Fibroblast of peridontal ligament (primary cell): ENCODE measurements at regions not wholly inside any gene's neighbourhood (a gene's known extent, or its start where the extent isn't known, plus 50 kb on each side); places are given as distances from the start of the nearest gene placed in this dataset.

ENCODE experiments used
- DNase-seq: peaks from one replicate; pipeline ENCODE4 v3.0.0-alpha.2; 2010; ENCODE audit errors: extremely low read depth

DNA sequence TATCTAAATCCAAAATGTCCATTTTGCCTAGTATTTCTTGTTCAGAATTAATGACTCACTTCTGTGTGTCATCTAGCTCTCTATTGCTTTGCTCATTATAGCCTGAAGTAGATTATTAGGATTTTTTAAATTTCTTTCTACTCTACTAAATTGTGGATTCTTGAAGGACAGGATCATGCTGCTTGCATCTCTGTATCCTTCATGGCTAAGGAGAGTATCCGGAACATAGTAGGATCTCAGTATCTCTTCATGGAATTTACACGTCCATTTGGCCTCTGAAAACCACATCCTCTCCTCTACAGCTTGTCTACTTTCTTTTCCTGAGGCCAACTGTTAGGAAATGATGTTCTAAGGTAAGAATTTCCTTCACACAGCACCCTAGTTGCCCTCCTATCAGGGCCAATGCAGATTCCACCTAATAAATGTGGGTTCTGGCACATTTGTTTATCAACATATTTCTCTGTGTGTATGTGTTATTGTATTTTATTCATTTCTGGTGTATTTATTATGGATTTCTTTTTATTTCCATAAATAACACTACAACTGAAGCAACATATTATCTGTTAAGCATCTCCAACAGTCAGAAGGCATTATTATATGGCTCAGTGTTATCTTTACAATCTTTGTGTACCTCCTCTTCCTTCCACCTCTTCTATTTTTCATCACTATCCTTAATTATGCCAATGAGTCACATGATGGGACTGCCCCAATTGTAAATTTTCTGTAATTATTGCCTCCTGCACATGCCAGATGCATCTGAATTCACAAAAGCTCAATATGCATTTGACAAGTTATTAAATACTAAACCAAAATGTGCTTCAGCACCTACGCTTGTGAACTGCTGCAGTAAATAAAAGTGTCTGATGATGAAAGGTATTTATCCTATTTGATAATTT is 557.8 kb upstream of the TLE4 start:
- no peak for DNase-seq

- no peak for DNase-seq
These were observed 556.7 kb upstream of the TLE4 start for GRCh38 chr9:79014929-79015699.

DNA sequence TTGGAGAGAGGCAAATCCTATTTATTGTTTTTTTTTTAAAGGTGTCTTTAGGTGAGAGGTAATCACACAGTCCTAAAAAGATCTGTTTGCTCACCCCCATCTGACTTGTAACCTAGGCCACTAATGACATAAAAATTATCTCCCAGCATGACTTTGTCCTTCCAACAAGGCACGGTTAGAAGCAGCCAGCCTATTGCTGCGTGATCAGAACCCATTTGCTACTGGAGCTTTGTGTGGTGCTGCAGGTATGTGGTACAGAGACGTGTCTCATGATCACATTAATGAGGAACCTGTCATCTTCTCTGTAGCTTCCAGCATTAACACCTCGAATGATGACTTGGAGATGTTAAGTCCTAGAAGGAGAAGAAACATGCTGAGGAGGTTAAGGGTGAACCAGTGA is 555.8 kb upstream of the TLE4 start:
- DNase-seq: no peak

- no peak for DNase-seq
These were observed 551.5 kb upstream of the TLE4 start for GRCh38 chr9:79020276-79020675.

DNA sequence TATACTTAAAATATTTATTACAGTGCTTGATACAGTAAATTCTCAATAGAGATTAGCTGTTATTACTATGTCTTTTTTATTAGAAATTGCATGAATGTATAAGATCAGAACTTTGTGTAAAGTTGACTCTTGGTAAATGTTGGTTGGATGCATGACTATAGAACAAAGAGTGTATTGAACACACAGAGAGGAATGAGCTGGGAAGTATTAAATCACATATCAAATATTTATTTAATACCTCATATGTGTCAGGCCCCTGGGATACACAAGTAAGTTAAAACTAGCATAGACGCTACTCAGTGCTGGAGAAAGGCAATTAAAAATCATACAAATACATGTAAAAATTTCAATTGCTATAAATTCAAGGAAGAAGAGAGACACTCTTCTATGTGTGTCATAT is 550.7 kb upstream of the TLE4 start:
- no peak for DNase-seq

DNA sequence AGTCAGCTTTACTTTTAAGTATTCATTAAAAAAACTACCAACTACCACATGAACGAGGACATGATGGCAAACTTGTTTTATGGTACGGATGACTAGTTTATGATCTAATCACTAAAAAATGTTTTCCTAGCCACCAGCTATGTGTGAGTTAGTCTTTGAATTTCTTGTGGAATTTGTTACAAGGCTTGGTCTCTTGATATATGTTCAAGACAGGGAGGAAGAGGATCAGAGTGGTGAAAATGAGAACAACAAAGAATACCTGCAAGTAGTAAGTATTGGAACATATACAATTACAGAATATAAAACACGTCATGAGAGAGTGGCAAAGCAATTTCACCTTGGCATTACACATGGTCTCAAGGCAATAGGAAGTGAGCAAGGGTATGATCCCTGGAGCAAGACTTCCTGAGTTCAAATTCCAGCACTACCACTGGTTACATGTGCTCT is 548.6 kb upstream of the TLE4 start:
- DNase-seq: peak; percentile 91

GRCh38 chr9:79026316-79026715 is 545.4 kb upstream of the TLE4 start:
- no peak for DNase-seq

DNA sequence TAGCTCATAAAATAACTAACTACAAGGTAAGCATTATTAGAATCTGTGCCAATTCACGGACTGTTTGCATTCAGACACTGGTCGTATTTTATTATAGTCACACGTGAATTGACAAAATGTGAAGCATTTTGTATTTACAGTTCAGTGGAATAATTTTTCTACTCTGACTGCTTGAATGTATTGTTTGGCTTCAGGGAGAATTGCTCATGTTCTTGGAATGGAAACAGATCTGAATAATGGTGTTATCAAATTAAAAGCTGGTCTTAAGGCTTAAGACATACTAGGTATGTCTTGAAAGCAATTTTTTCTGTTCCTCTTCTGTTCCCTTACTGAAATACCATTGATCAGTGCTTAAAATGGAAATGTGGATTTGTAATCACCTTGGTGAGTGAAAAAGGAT is 543.7 kb upstream of the TLE4 start:
- peak; percentile 54 for DNase-seq

DNA sequence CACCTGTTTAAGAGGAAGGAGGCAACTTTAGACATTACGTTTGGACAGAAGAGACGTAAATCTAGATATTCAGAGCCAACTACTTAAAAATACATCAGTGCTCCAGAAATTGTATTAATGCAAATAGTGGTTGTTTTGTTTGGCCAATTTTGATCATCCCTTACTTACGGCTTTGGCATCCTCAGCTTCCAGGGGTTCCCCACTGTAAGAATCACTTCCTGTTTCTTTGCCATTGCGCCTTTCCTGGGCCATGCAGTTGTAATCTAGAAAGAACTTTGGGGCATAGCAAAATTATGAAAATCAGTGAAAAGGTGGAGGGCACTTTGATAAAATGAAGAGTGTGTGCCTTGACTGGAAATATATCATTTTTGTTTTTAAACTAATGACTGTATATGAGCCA is 537.2 kb upstream of the TLE4 start:
- DNase-seq: no peak

DNA sequence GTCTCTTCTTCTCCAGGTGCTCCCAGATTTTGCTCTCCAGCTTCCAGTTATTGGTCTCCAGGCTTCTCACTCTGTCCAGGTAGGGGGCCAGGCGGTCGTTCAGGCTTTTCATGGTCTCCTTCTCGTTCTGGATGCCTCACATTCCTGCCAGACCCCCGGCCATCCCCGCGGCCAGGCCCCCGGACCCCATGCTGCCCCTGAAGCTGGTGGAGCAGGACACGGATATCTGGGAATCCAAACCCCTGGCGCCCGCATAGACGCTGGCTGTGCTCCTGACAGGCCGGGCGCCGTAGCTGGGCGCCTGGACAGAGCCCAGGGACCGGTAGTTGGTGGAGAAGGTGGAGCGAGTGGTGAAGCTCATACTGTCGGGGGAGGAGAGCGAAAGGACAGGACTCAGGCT is 534.4 kb upstream of the TLE4 start:
- DNase-seq: no peak

DNA sequence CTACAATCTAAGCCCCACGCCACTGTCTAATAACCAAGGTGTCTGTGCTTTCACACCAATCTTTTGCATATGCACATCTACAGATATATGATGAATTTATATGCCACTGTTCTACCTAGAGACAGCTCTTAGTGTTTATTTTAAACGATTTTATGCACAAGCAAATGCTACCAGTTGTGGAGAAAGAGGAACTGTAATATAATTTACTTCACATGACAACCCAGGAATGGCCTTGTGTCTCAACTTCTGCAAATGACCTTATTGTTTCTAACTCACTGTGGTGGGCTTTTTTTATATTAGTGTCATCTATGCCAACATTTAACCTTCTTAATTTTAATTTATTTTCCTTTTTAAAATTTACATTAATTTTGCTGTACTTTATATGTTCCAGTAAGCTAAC is 531.1 kb upstream of the TLE4 start:
- no peak for DNase-seq

- DNase-seq: no peak
These were observed 530.5 kb upstream of the TLE4 start for GRCh38 chr9:79041266-79041665.

DNA sequence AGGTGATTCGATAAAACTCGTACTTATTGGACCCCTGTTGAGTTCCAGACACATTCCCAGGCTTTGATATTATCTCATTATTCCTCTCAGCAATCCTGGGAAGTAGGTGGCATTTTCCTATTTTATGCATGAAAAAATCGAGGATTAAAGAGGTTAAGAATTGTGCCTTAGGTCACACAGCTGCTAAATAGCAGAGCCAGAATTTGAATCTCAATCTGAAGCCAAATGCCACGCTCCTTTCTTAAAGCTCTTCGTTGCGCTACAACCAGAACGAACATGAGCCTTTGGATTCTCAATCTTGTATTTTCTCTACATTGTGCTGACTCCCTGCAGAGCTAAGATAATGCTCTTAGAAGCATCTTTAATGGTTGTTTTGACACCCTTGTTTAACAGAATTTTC is 527.8 kb upstream of the TLE4 start:
- no peak for DNase-seq

DNA sequence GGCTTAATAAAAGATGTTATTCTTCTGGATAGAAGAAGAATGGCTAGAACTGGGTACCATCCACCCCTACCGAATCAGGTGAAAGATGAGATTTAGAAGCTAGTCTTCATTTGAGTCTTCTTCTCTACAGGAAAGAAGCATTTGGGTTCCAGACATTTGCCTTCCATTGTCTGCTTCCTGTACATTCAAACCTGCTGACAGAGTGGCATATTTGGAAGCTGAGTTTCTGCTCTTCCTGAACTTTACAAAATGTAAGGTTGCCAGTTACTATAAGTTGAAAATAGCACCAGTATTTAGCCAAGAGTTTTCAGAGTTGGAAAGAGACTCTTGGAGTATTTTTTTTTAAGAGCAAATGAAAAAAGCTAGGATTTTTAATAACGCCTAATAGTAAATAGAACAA is 525.4 kb upstream of the TLE4 start:
- no peak for DNase-seq

DNA sequence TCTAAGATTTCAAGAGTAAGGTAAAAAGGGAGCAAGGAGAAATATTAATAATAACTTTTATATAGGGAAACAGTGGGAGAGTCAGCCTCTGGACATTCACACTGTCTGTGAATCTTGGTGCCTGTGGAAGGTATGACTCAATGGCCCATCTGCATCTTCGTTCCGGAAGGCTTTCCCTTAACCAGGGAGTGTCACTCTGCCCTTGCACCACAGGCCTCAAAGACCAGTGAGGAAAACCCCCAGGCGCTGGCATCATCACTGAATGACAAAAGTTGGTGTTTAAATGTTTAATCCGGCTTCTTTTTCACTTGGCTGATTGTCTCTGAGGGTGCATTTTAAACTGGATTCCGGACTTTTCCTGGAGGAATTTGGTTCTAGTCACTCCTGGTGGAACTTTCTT is 522.4 kb upstream of the TLE4 start:
- DNase-seq: no peak

DNA sequence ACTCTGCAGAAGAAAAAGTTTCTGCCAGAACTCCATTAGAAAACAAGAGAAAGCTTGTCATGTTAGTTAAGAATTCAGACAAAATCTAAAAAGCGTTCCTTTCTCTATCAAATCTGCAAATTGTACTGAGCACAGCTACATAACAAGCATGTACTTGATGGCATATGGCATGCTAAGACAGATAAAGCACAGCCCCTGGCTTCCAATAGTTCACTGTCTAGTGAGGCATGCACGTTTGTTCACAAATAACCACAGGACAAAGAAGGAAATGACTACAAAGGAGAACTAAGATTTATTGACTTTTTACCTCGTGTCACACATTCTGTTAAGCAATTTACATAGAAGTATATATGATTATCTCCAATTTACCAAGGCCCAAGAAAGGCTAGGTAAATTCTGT is 518.2 kb upstream of the TLE4 start:
- no peak for DNase-seq

- DNase-seq: peak; percentile 16
These were observed 517.3 kb upstream of the TLE4 start for GRCh38 chr9:79054500-79054899.

- no peak for DNase-seq
These were observed 515.7 kb upstream of the TLE4 start for GRCh38 chr9:79056041-79056440.

DNA sequence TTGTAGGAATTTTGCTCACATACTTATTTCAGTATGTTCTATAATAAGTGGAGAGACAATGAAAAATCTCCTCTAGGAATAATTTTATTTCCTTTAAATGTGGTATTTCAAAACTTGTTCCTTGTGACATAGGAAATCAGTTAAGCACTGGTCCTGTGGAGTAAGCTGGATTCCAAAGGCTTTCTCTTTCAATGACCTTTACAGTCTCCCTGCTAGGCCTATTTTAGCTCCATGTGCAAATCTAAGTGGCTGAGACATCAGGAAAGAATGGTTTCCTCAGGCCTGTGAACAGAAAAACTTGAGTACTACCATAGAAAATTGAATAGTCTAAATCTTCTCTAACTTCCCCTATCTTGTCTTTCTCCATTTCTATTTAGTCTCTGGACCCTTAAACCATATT is 514.2 kb upstream of the TLE4 start:
- peak; percentile 51 for DNase-seq

DNA sequence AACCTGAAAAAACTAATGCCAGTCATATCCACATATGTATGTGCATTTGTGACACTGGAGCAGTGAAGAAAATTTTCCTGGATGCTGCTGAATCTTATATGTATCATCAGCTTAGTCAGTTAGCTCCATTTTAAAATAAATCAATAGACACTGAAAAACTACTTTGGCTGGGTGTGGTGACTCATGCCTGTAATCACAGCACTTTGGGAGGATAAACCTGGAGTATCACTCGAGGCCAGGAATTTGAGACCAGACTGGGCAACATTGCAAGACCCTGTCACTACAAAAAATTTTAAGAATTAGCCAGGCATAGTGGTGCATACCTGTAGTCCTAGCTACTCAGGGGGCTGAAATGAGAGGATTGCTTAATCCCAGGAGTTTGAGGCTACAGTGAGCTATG is 511.0 kb upstream of the TLE4 start:
- DNase-seq: peak; percentile 6

- no peak for DNase-seq
These were observed 509.8 kb upstream of the TLE4 start for GRCh38 chr9:79061752-79062616.

DNA sequence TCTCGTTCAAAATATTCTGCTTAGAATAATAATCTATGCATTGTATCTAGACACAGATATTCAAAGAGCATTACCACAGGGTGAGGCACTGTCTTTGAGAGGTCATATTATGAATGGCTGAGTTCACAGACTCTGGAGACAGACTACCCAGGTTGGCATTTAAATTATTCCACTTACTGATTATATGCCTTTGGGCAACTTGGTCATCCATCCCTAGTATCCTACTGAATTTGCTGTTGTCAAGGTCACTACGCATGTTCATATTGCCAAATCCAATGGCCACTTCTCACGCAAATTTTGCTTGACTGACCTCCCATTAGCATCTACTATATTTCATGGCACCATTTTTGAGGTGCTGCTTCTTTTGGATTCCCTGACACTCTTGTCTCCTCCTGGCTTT is 498.6 kb upstream of the TLE4 start:
- DNase-seq: no peak
